GM23338 (cell line): ENCODE measurements at regions not wholly inside any gene's neighbourhood (a gene's known extent, or its start where the extent isn't known, plus 50 kb on each side); places are given as distances from the start of the nearest gene placed in this dataset.

Experiments used
- CREB1 ChIP-seq: fragments of 250-450 bp; sonication (Bioruptor Pico); IDR thresholded peaks from 2 replicates; pipeline ENCODE4 v1.5.0; 2020; ENCODE audit warnings: low read depth, mild to moderate bottlenecking, moderate library complexity
- EZH2 ChIP-seq: fragments of 200-600 bp; sonication (generic); IDR thresholded peaks from one replicate; pipeline ENCODE4 v1.8.0; 2017; ENCODE audit warnings: antibody characterized with exemption, mild to moderate bottlenecking, low read depth; ENCODE audit not compliant: unreplicated experiment
- EZH2phosphoT487 ChIP-seq: fragments of 200-600 bp; sonication (generic); IDR thresholded peaks from one replicate; pipeline ENCODE4 v1.8.1; 2018; ENCODE audit warnings: antibody characterized with exemption; ENCODE audit not compliant: unreplicated experiment
- JUNB ChIP-seq: IDR thresholded peaks from one replicate; pipeline ENCODE4 v1.6.1; 2016; ENCODE audit warnings: antibody characterized with exemption; ENCODE audit not compliant: unreplicated experiment
- POLR2AphosphoS5 ChIP-seq: IDR thresholded peaks from 2 replicates; pipeline ENCODE4 v1.6.1; 2016; ENCODE audit warnings: antibody characterized with exemption, low read depth
- TF ChIP-seq, protein P1 (sequence below), 2 experiments: fragments of 200-600 bp in 1 of 2; sonication (generic) in 1 of 2; conservative IDR thresholded peaks; 2 replicates each; pipeline versions ENCODE4 v1.5.1 to v1.6.1; 2016 to 2017; ENCODE audit warnings: antibody characterized with exemption in 2 of 2, low read depth in 2 of 2, mild to moderate bottlenecking in 2 of 2, moderate library complexity in 1 of 2
- TF ChIP-seq, protein P2 (sequence below): IDR thresholded peaks from one replicate; pipeline ENCODE4 v1.6.1; 2018; ENCODE audit warnings: antibody characterized with exemption; ENCODE audit not compliant: unreplicated experiment

DNA sequence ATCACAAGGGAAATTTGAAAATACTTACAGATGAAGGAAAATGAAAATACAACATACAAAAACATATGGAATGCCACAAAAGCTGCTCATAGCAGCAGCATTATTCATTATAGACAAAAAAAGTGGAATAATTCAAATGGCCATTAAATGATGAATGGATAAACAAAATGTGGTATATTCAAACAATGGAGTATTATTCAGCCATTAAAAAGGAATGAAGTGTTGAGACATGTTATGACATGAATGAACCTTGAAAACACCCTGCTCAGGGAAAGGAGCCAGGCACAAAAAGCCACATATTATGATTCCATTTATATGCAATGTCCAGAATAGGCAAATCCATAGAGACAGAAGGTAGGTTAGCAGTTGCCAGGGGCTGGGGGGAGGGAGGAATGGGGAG, 62.6 kb upstream of the SFMBT2 start:
- TF ChIP-seq, protein P1, sequence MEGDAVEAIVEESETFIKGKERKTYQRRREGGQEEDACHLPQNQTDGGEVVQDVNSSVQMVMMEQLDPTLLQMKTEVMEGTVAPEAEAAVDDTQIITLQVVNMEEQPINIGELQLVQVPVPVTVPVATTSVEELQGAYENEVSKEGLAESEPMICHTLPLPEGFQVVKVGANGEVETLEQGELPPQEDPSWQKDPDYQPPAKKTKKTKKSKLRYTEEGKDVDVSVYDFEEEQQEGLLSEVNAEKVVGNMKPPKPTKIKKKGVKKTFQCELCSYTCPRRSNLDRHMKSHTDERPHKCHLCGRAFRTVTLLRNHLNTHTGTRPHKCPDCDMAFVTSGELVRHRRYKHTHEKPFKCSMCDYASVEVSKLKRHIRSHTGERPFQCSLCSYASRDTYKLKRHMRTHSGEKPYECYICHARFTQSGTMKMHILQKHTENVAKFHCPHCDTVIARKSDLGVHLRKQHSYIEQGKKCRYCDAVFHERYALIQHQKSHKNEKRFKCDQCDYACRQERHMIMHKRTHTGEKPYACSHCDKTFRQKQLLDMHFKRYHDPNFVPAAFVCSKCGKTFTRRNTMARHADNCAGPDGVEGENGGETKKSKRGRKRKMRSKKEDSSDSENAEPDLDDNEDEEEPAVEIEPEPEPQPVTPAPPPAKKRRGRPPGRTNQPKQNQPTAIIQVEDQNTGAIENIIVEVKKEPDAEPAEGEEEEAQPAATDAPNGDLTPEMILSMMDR (conservative IDR thresholded peaks at IDR 0.05; ENCODE audit: low read depth in 2 of 2): no peak
- no peak for TF ChIP-seq EZH2
- no peak for TF ChIP-seq POLR2AphosphoS5
- TF ChIP-seq, protein P2, sequence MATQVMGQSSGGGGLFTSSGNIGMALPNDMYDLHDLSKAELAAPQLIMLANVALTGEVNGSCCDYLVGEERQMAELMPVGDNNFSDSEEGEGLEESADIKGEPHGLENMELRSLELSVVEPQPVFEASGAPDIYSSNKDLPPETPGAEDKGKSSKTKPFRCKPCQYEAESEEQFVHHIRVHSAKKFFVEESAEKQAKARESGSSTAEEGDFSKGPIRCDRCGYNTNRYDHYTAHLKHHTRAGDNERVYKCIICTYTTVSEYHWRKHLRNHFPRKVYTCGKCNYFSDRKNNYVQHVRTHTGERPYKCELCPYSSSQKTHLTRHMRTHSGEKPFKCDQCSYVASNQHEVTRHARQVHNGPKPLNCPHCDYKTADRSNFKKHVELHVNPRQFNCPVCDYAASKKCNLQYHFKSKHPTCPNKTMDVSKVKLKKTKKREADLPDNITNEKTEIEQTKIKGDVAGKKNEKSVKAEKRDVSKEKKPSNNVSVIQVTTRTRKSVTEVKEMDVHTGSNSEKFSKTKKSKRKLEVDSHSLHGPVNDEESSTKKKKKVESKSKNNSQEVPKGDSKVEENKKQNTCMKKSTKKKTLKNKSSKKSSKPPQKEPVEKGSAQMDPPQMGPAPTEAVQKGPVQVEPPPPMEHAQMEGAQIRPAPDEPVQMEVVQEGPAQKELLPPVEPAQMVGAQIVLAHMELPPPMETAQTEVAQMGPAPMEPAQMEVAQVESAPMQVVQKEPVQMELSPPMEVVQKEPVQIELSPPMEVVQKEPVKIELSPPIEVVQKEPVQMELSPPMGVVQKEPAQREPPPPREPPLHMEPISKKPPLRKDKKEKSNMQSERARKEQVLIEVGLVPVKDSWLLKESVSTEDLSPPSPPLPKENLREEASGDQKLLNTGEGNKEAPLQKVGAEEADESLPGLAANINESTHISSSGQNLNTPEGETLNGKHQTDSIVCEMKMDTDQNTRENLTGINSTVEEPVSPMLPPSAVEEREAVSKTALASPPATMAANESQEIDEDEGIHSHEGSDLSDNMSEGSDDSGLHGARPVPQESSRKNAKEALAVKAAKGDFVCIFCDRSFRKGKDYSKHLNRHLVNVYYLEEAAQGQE: no peak
- TF ChIP-seq JUNB: no peak
- no peak for TF ChIP-seq EZH2phosphoT487
- no peak for TF ChIP-seq CREB1 (CRISPR knock-in tag)
